Skeletal muscle tissue (tissue), 3 donors: ENCODE measurements at regions not wholly inside any gene's neighbourhood (a gene's known extent, or its start where the extent isn't known, plus 50 kb on each side); places are given as distances from the start of the nearest gene placed in this dataset.

Source experiments
- H3K27ac ChIP-seq: one replicate; pipeline ENCODE4 v1.7.0; 2013; ENCODE audit warnings: mild to moderate bottlenecking, low read depth, low read length, inconsistent platforms
- H3K27me3 ChIP-seq, 3 donors: one replicate each; pipeline ENCODE4 v1.7.0; 2013; ENCODE audit warnings: low read length in 3 of 3; ENCODE audit not compliant: control insufficient read depth in 3 of 3, insufficient read depth in 3 of 3
- H3K36me3 ChIP-seq, 3 donors: one replicate each; pipeline ENCODE4 v1.7.0; 2013; ENCODE audit warnings: low read length in 3 of 3; ENCODE audit not compliant: control insufficient read depth in 3 of 3, insufficient read depth in 3 of 3
- H3K4me1 ChIP-seq, 3 donors: one replicate each; pipeline ENCODE4 v1.7.0; 2013; ENCODE audit warnings: low read length in 3 of 3, mild to moderate bottlenecking in 3 of 3; ENCODE audit not compliant: control insufficient read depth in 3 of 3, insufficient read depth in 3 of 3
- H3K4me3 ChIP-seq, 3 donors: one replicate each; pipeline ENCODE4 v1.7.0; 2013; ENCODE audit warnings: low read length in 3 of 3
- H3K9ac ChIP-seq, 3 donors: one replicate each; pipeline ENCODE4 v1.7.0; 2013; ENCODE audit warnings: low read length in 3 of 3, mild to moderate bottlenecking in 3 of 3, moderate library complexity in 2 of 3, low read depth in 1 of 3
- H3K9me3 ChIP-seq, 3 donors: one replicate each; pipeline ENCODE4 v1.7.0; 2013; ENCODE audit warnings: low read length in 3 of 3; ENCODE audit not compliant: control insufficient read depth in 3 of 3
- donor health status: Osteomylitis.

- no peak overlapping the region for H3K9ac ChIP-seq
- H3K36me3 ChIP-seq = no peaks in the 10 kb centered on the region
- H3K27me3 ChIP-seq = no peaks in the 10 kb centered on the region
- no peaks in the 10 kb centered on the region for H3K4me1 ChIP-seq
- no peak overlapping the region for H3K4me3 ChIP-seq
- no peak overlapping the region for H3K27ac ChIP-seq
- no peaks in the 10 kb centered on the region for H3K9me3 ChIP-seq
Measured at GRCh38 chr17:51560398-51560797, 300.1 kb downstream of the UTP18 start.

GRCh38 chr17:51563961-51564360, 303.6 kb downstream of the UTP18 start:
- Histone ChIP-seq H3K4me1 (no peaks in the 10 kb centered on the region), H3K36me3 (no peaks in the 10 kb centered on the region), H3K9ac (no peak overlapping the region), H3K9me3 (no peaks in the 10 kb centered on the region), H3K27me3 (peaks cover 0 to 4% (median 0%) of the 10 kb centered on the region in 3 donors), H3K27ac (no peak overlapping the region), H3K4me3 (no peak overlapping the region)

GRCh38 chr17:51572115-51572514, 311.8 kb downstream of the UTP18 start:
- Histone ChIP-seq H3K4me3 (no peak overlapping the region), H3K9ac (no peak overlapping the region), H3K4me1 (no peaks in the 10 kb centered on the region), H3K36me3 (no peaks in the 10 kb centered on the region), H3K27me3 (peaks cover 0 to 4% (median 0%) of the 10 kb centered on the region in 3 donors), H3K27ac (no peak overlapping the region), H3K9me3 (no peaks in the 10 kb centered on the region)
